ENCODE measurements at regions not wholly inside any gene's neighbourhood (a gene's known extent, or its start where the extent isn't known, plus 50 kb on each side); places are given as distances from the start of the nearest gene placed in this dataset.

- no peak overlapping the region for H3K4me3 Mint-ChIP-seq
- H3K27ac Mint-ChIP-seq = no peak overlapping the region
- H3K9me3 Mint-ChIP-seq = no peaks in the 10 kb centered on the region
- H3K27me3 Mint-ChIP-seq = peaks cover 23% of the 10 kb centered on the region
- DNase-seq = no peak
- H3K36me3 Mint-ChIP-seq (ENCODE audit: low read depth) = no peaks in the 10 kb centered on the region
- H3K4me1 Mint-ChIP-seq (ENCODE audit: low read depth) = peaks cover 12% of the 10 kb centered on the region
These were observed 89.3 kb upstream of the UQCRFS1 start for GRCh38 chr19:29302002-29302928.

- Mint-ChIP-seq H3K27me3 (peaks cover 20% of the 10 kb centered on the region), H3K4me1 (ENCODE audit: low read depth) (peaks cover 12% of the 10 kb centered on the region), H3K4me3 (no peak overlapping the region), H3K36me3 (ENCODE audit: low read depth) (no peaks in the 10 kb centered on the region), H3K9me3 (no peaks in the 10 kb centered on the region), H3K27ac (no peak overlapping the region)
- DNase-seq = no peak
These were observed 90.2 kb upstream of the UQCRFS1 start for GRCh38 chr19:29303069-29303718.

GRCh38 chr19:29303719-29304090 lies 90.8 kb upstream of the UQCRFS1 start:
- peaks cover 12% of the 10 kb centered on the region for H3K4me1 Mint-ChIP-seq (ENCODE audit: low read depth)

GRCh38 chr19:29305268-29305667 lies 92.3 kb upstream of the UQCRFS1 start:
- Mint-ChIP-seq H3K4me1 (ENCODE audit: low read depth) (peaks cover 12% of the 10 kb centered on the region), H3K27ac (no peak overlapping the region), H3K4me3 (no peak overlapping the region), H3K27me3 (peaks cover 35% of the 10 kb centered on the region), H3K36me3 (ENCODE audit: low read depth) (no peaks in the 10 kb centered on the region), H3K9me3 (no peaks in the 10 kb centered on the region)
- no peak for DNase-seq

More at GRCh38 chr19:29303719-29304090, 90.8 kb upstream of the UQCRFS1 start:
- Mint-ChIP-seq H3K9me3 (no peaks in the 10 kb centered on the region), H3K27ac (no peak overlapping the region), H3K36me3 (ENCODE audit: low read depth) (no peaks in the 10 kb centered on the region), H3K27me3 (peaks cover 25% of the 10 kb centered on the region), H3K4me3 (no peak overlapping the region)
- DNase-seq = no peak

GRCh38 chr19:29308977-29309590 lies 96.1 kb upstream of the UQCRFS1 start:
- no peak overlapping the region for H3K27ac Mint-ChIP-seq
- H3K4me1 Mint-ChIP-seq (ENCODE audit: low read depth) = no peaks in the 10 kb centered on the region
- no peak overlapping the region for H3K4me3 Mint-ChIP-seq
- H3K27me3 Mint-ChIP-seq = peaks cover 39% of the 10 kb centered on the region
- H3K9me3 Mint-ChIP-seq = no peaks in the 10 kb centered on the region
- DNase-seq = no peak
- H3K36me3 Mint-ChIP-seq (ENCODE audit: low read depth) = no peaks in the 10 kb centered on the region

- DNase-seq = no peak
- Mint-ChIP-seq H3K4me1 (ENCODE audit: low read depth) (no peaks in the 10 kb centered on the region), H3K9me3 (no peaks in the 10 kb centered on the region), H3K27me3 (peaks cover 38% of the 10 kb centered on the region), H3K27ac (no peak overlapping the region), H3K4me3 (no peak overlapping the region), H3K36me3 (ENCODE audit: low read depth) (no peaks in the 10 kb centered on the region)
These were observed 96.7 kb upstream of the UQCRFS1 start for GRCh38 chr19:29309637-29310036.

GRCh38 chr19:29311191-29311790 lies 98.3 kb upstream of the UQCRFS1 start:
- H3K4me1 Mint-ChIP-seq (ENCODE audit: low read depth) = no peaks in the 10 kb centered on the region
- H3K27me3 Mint-ChIP-seq = peaks cover 38% of the 10 kb centered on the region
- no peaks in the 10 kb centered on the region for H3K9me3 Mint-ChIP-seq
- H3K4me3 Mint-ChIP-seq = no peak overlapping the region
- no peaks in the 10 kb centered on the region for H3K36me3 Mint-ChIP-seq (ENCODE audit: low read depth)
- no peak overlapping the region for H3K27ac Mint-ChIP-seq
- DNase-seq = no peak

- no peaks in the 10 kb centered on the region for H3K4me1 Mint-ChIP-seq (ENCODE audit: low read depth)
- peaks cover 15% of the 10 kb centered on the region for H3K27me3 Mint-ChIP-seq
- H3K27ac Mint-ChIP-seq = no peak overlapping the region
- H3K36me3 Mint-ChIP-seq (ENCODE audit: low read depth) = no peaks in the 10 kb centered on the region
- no peaks in the 10 kb centered on the region for H3K9me3 Mint-ChIP-seq
- DNase-seq = no peak
- H3K4me3 Mint-ChIP-seq = no peak overlapping the region
These were observed 102.7 kb upstream of the UQCRFS1 start for GRCh38 chr19:29315556-29316190.

GRCh38 chr19:29318581-29318980 lies 105.6 kb upstream of the UQCRFS1 start:
- DNase-seq = no peak
- Mint-ChIP-seq H3K36me3 (ENCODE audit: low read depth) (no peaks in the 10 kb centered on the region), H3K27me3 (peaks cover 9% of the 10 kb centered on the region), H3K27ac (no peak overlapping the region), H3K4me3 (no peak overlapping the region), H3K9me3 (no peaks in the 10 kb centered on the region), H3K4me1 (ENCODE audit: low read depth) (no peaks in the 10 kb centered on the region)

GRCh38 chr19:29320086-29320485 lies 107.1 kb upstream of the UQCRFS1 start:
- peaks cover 6% of the 10 kb centered on the region for H3K27me3 Mint-ChIP-seq
- no peaks in the 10 kb centered on the region for H3K4me1 Mint-ChIP-seq (ENCODE audit: low read depth)
- H3K27ac Mint-ChIP-seq = no peak overlapping the region
- no peak for DNase-seq
- H3K36me3 Mint-ChIP-seq (ENCODE audit: low read depth) = no peaks in the 10 kb centered on the region
- H3K9me3 Mint-ChIP-seq = no peaks in the 10 kb centered on the region
- H3K4me3 Mint-ChIP-seq = no peak overlapping the region

- Mint-ChIP-seq H3K9me3 (no peaks in the 10 kb centered on the region), H3K4me1 (ENCODE audit: low read depth) (no peaks in the 10 kb centered on the region), H3K27ac (no peak overlapping the region), H3K36me3 (ENCODE audit: low read depth) (no peaks in the 10 kb centered on the region), H3K27me3 (peaks cover 6% of the 10 kb centered on the region), H3K4me3 (no peak overlapping the region)
- no peak for DNase-seq
These were observed 107.7 kb upstream of the UQCRFS1 start for GRCh38 chr19:29320618-29321017.

GRCh38 chr19:29321116-29321515 lies 108.2 kb upstream of the UQCRFS1 start:
- H3K9me3 Mint-ChIP-seq = no peaks in the 10 kb centered on the region
- peaks cover 6% of the 10 kb centered on the region for H3K27me3 Mint-ChIP-seq

GRCh38 chr19:29323021-29323430 lies 110.1 kb upstream of the UQCRFS1 start:
- no peak for DNase-seq
- H3K27me3 Mint-ChIP-seq = peaks cover 6% of the 10 kb centered on the region
- peaks cover 2% of the 10 kb centered on the region for H3K9me3 Mint-ChIP-seq
- H3K27ac Mint-ChIP-seq = no peak overlapping the region
- H3K4me3 Mint-ChIP-seq = no peak overlapping the region
- no peaks in the 10 kb centered on the region for H3K36me3 Mint-ChIP-seq (ENCODE audit: low read depth)
- H3K4me1 Mint-ChIP-seq (ENCODE audit: low read depth) = peaks cover 5% of the 10 kb centered on the region

More at GRCh38 chr19:29321116-29321515, 108.2 kb upstream of the UQCRFS1 start:
- H3K36me3 Mint-ChIP-seq (ENCODE audit: low read depth) = no peaks in the 10 kb centered on the region
- no peak overlapping the region for H3K27ac Mint-ChIP-seq
- no peaks in the 10 kb centered on the region for H3K4me1 Mint-ChIP-seq (ENCODE audit: low read depth)
- no peak overlapping the region for H3K4me3 Mint-ChIP-seq
- no peak for DNase-seq
